ENCODE measurements at regions not wholly inside any gene's neighbourhood (a gene's known extent, or its start where the extent isn't known, plus 50 kb on each side); places are given as distances from the start of the nearest gene placed in this dataset.

DNA sequence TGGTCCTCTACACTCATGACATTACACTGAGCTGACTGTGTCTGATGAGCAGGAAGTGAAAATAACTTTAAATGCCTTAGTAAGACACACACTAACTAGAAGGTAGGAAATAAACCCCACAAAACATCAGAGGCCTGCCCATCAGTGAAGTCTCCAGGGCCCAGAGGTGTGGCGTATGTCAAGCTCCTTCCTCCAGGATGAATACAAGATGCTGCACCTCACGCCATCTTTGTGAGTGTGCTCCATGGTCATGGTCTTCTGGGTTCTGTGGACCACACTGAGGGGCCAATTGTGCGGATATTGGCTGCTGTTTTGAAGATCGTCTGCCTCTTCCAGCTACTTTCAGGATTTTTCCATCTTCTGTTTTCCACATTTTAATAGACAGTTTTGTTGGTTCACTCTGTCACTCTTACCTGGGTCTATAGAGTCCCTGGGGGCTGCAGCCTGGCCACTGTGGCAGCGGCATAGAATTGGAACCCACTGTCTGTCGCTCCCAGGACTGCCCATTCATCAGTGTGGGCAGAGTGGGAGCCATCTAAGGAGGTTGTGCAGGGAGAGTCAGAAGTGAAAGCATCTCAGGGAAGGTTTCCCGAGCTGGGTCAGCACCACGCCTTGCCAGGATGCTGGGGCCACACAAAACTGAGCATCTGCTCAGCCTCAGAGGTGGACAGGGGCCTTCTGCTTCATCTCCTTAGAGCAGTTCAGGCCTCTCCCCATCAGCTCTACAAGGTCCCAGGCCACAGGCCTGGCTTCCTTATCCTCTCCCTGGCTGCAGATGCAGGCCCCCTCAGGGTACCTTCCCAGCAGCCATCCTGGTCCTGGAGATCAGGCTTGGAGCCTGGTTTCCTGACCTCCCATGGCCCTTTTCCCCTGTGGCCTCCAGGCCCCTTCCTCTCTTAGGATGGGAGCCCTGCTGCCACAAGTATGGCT lies 57.5 kb upstream of the C14orf180 start:
- TF ChIP-seq, protein P1, sequence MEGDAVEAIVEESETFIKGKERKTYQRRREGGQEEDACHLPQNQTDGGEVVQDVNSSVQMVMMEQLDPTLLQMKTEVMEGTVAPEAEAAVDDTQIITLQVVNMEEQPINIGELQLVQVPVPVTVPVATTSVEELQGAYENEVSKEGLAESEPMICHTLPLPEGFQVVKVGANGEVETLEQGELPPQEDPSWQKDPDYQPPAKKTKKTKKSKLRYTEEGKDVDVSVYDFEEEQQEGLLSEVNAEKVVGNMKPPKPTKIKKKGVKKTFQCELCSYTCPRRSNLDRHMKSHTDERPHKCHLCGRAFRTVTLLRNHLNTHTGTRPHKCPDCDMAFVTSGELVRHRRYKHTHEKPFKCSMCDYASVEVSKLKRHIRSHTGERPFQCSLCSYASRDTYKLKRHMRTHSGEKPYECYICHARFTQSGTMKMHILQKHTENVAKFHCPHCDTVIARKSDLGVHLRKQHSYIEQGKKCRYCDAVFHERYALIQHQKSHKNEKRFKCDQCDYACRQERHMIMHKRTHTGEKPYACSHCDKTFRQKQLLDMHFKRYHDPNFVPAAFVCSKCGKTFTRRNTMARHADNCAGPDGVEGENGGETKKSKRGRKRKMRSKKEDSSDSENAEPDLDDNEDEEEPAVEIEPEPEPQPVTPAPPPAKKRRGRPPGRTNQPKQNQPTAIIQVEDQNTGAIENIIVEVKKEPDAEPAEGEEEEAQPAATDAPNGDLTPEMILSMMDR (IDR thresholded peaks at IDR 0.05): no peak

DNA sequence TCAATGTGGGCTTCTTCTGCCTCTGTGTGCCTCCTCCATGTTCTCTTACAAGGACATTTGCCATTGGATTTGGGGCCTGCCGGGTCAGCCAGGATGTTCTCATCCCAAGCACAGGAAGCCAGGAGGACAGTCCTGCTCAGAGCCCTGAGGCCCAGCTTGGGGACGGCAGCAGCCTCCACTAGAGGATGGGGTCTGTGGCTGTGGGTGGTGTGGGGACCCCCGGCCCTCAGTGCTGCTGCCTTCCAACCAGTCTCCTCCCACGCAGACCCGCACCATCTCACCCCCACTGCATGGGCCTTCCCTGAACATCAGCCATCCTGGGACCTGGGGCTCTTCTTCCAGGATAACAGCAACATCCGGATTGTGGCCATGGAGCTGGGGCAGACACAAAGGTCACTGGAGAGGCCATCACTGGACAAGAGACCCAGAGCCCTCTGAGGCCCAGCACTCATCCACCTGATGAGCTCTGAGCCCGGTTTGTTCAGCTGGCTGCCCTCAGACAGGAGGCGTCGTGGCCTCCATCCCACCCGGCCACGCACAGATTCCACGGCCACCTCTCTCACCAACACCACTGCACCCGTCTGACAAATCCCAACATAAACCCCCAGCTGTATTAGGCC lies 56.5 kb upstream of the C14orf180 start:
- TF ChIP-seq, protein P1 (IDR thresholded peaks at IDR 0.05): no peak

DNA sequence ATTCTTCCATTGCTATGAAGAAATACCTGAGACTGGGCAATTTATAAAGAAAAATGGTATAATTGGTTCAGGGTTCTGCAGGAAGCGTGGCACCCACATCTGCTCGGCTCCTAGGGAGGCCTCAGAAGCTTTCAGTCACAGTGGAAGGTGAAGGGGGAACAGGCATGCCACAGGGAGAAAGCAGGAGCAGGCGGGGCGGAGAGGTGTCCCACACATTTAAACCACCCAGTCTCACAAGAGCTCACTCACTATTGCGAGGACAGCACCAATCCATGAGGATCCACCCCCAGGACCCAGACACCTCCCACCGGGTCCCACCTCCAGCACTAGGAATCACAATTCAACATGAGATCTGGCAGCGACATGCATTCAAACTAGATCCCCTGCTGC lies 56.0 kb upstream of the C14orf180 start:
- TF ChIP-seq, protein P1 (IDR thresholded peaks at IDR 0.05): no peak

DNA sequence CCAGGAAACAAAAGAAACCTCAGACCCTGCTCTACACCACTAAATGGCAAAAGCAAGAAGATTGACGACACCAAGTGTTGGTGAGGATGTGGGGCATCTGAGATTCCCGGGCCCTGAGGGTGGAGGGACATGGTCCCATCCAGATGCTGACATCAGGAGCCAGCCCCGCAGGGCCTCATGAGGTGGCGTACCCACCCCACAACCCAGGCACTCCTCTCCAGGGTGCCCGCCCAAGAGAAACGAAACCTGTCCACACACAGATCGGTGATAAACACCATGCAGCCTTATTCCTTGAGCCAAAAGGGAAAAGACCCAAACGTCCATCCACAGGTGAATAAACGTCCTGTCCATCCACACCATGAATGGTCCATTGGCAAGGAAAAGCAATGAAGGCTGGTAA lies 54.8 kb upstream of the C14orf180 start:
- TF ChIP-seq, protein P1 (IDR thresholded peaks at IDR 0.05): no peak

DNA sequence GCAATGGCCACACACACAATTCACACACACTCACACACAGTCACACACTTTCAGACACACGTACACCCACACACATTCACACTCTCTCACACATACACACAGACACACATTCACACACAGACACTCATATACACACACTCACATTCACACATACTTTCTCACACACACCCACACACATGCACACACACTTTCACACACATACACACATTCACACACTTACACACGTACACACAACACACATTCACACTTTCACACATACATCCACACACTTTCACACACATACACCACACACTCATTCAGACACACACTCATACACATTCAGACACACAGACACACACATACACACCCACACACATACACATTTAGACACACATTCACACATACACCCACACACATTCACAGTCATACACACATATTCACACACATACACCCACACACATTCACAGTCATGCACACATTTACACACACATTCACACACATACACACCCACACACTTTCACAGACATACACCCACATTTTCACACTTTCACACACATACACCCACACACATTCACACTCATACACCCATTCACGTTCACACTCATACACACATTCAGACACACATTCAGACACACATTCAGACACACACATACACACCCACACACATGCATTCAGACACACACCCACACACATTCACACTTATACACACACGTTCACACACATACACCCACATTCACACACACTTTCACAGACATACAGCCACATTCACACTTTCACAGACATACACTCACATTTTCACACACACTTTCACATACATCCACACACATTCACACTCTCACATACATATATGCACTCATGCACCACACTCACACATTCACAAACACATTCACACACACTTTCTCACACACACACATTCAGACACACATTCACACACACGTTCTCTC lies 52.6 kb upstream of the C14orf180 start:
- TF ChIP-seq, protein P1 (IDR thresholded peaks at IDR 0.05): no peak

DNA sequence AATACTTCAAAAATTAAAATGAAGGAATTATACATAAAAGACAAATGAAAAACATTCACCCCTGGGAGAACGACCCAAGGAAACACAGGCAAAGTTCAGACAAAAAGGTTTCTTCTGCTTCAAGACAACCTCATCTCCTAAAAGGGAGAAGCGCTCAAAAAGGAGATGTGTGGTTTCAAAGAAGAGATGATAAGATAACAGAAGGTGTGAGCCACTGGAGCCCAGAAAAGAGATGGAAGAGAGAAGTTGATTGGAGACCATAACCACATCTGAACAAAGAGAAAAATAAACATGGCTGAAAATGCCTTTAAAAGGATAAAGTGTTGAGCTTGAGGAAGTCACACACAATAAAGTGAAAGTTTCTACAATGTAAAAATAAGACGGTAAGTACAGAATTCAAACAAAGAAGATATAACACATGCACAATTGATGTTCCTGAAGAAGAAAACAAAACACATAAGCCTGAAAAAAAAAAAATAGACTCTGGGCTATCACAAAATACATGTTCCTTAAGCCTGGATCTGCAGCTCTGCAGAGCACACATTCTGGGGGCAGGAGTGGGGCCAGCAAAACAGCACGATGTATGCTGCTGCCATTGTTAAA lies 51.6 kb upstream of the C14orf180 start:
- TF ChIP-seq, protein P1 (IDR thresholded peaks at IDR 0.05): no peak

DNA sequence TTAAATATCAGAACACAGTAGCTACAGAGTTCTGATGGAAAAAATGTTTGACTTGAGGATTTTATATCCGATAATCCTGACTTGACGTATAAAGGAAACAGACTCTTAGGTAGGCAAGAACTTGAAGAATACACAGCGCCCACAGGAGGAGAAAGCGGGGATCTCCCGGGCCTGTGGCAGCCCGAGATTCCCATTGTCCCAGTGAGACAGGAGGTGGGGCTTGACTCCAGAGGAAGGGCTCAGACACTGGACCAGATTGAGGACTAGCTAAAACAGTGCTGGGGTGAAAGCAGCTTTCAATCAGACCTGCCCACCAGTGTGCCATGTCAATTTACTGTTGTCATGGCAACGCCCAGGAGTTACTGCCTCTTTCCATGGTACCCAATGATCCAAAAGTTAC lies 51.1 kb upstream of the C14orf180 start:
- TF ChIP-seq, protein P1 (IDR thresholded peaks at IDR 0.05): no peak

Measured in LNCAP (cell line).